HEK293 (cell line): ENCODE measurements at regions not wholly inside any gene's neighbourhood (a gene's known extent, or its start where the extent isn't known, plus 50 kb on each side); places are given as distances from the start of the nearest gene placed in this dataset.

Experiments used
- CTCF ChIA-PET: fragments of 350-600 bp; formaldehyde crosslinking; extraction: SDS; loops from one replicate; lab custom pipeline; 2021; ENCODE audit warnings: antibody characterized with exemption; lab: Yijun Ruan, JAX
- POLR2A ChIA-PET: fragments of 300-600 bp; formaldehyde crosslinking; extraction: SDS; loops from one replicate; lab custom pipeline; 2020; ENCODE audit warnings: antibody characterized with exemption, inconsistent platforms; lab: Yijun Ruan, JAX
- H3K27ac ChIP-seq: fragments of 200-500 bp; sonication (Bioruptor generic); 2 replicates; pipeline ENCODE4 v1.5.1; 2014; ENCODE audit warnings: low read depth, low read length, control low read depth, inconsistent platforms; ENCODE audit errors: extremely low read depth
- H3K36me3 ChIP-seq, 2 experiments: fragments of 200-500 bp in 1 of 2; sonication (Bioruptor generic) in 1 of 2; 1 replicate in 1 of 2; 2 replicates in 1 of 2; pipeline ENCODE4 v1.5.1; 2014 to 2017; ENCODE audit warnings: inconsistent platforms in 2 of 2, low read length in 2 of 2; ENCODE audit not compliant: control insufficient read depth in 2 of 2, insufficient read depth in 1 of 2
- H3K4me1 ChIP-seq: fragments of 200-500 bp; sonication (Bioruptor generic); 2 replicates; pipeline ENCODE4 v1.5.1; 2014; ENCODE audit warnings: mild to moderate bottlenecking, low read length, inconsistent platforms; ENCODE audit not compliant: control insufficient read depth, insufficient read depth
- H3K4me3 ChIP-seq: 2 replicates; pipeline ENCODE4 v1.5.1; 2011; ENCODE audit warnings: low read depth, mild to moderate bottlenecking, control low read depth, low read length, moderate library complexity
- H3K9me3 ChIP-seq: fragments of 200-500 bp; sonication (Bioruptor generic); 2 replicates; pipeline ENCODE4 v1.5.1; 2014; ENCODE audit warnings: low read depth, low read length, inconsistent platforms; ENCODE audit not compliant: control insufficient read depth, insufficient read depth
- FEZF1 ChIP-seq: fragments of 450-650 bp; formaldehyde crosslinking; IDR thresholded peaks from 2 replicates; pipeline ENCODE4 v1.5.1; 2016; ENCODE audit warnings: missing biosample characterization, missing genetic modification characterization
- GLI2 ChIP-seq: fragments of 450-650 bp; formaldehyde crosslinking; IDR thresholded peaks from 2 replicates; pipeline ENCODE4; 2017; ENCODE audit warnings: missing biosample characterization, missing genetic modification characterization, low read depth, borderline replicate concordance
- KLF16 ChIP-seq: fragments of 450-650 bp; formaldehyde crosslinking; IDR thresholded peaks from 2 replicates; pipeline ENCODE4 v1.5.1; 2017; ENCODE audit warnings: missing biosample characterization, missing genetic modification characterization
- SALL2 ChIP-seq: fragments of 450-650 bp; formaldehyde crosslinking; IDR thresholded peaks from 2 replicates; pipeline ENCODE4 v1.5.0; 2017; ENCODE audit warnings: missing biosample characterization, mild to moderate bottlenecking, missing genetic modification characterization, borderline replicate concordance
- SCRT2 ChIP-seq: fragments of 450-650 bp; formaldehyde crosslinking; IDR thresholded peaks from 2 replicates; pipeline ENCODE4 v1.5.1; 2016; ENCODE audit warnings: missing biosample characterization, missing genetic modification characterization
- SP2 ChIP-seq: fragments of 450-650 bp; formaldehyde crosslinking; IDR thresholded peaks from 2 replicates; pipeline ENCODE4 v1.5.1; 2016; ENCODE audit warnings: missing biosample characterization, missing genetic modification characterization
- WT1 ChIP-seq: fragments of 450-650 bp; formaldehyde crosslinking; IDR thresholded peaks from 2 replicates; pipeline ENCODE4 v1.5.1; 2016; ENCODE audit warnings: missing biosample characterization, missing genetic modification characterization
- ZBTB1 ChIP-seq: fragments of 450-650 bp; formaldehyde crosslinking; IDR thresholded peaks from 2 replicates; pipeline ENCODE4 v1.5.1; 2016; ENCODE audit warnings: missing biosample characterization, missing genetic modification characterization
- ZBTB20 ChIP-seq: fragments of 450-650 bp; formaldehyde crosslinking; IDR thresholded peaks from 2 replicates; pipeline ENCODE4 v1.5.1; 2016; ENCODE audit warnings: missing biosample characterization, missing genetic modification characterization
- ZNF10 ChIP-seq: fragments of 450-650 bp; formaldehyde crosslinking; IDR thresholded peaks from 2 replicates; pipeline ENCODE4 v1.5.1; 2017; ENCODE audit warnings: missing biosample characterization, missing genetic modification characterization
- ZNF121 ChIP-seq: fragments of 450-650 bp; formaldehyde crosslinking; IDR thresholded peaks from 2 replicates; pipeline ENCODE4 v1.5.1; 2016; ENCODE audit warnings: missing biosample characterization, missing genetic modification characterization
- ZNF132 ChIP-seq: fragments of 450-650 bp; formaldehyde crosslinking; IDR thresholded peaks from 2 replicates; pipeline ENCODE4 v1.5.1; 2017; ENCODE audit warnings: missing biosample characterization, missing genetic modification characterization, borderline replicate concordance
- ZNF19 ChIP-seq: fragments of 450-650 bp; formaldehyde crosslinking; IDR thresholded peaks from 2 replicates; pipeline ENCODE4; 2016; ENCODE audit warnings: missing biosample characterization, missing genetic modification characterization, low read depth
- ZNF341 ChIP-seq: fragments of 450-650 bp; formaldehyde crosslinking; IDR thresholded peaks from 2 replicates; pipeline ENCODE4; 2016; ENCODE audit warnings: low read depth, missing biosample characterization, missing genetic modification characterization
- ZNF404 ChIP-seq: fragments of 450-650 bp; formaldehyde crosslinking; IDR thresholded peaks from 2 replicates; pipeline ENCODE4 v1.5.1; 2017; ENCODE audit warnings: missing biosample characterization, missing genetic modification characterization
- ZNF473 ChIP-seq: fragments of 450-650 bp; formaldehyde crosslinking; IDR thresholded peaks from 2 replicates; pipeline ENCODE4 v1.5.1; 2017; ENCODE audit warnings: missing biosample characterization, missing genetic modification characterization
- ZNF48 ChIP-seq: fragments of 450-650 bp; formaldehyde crosslinking; IDR thresholded peaks from 2 replicates; pipeline ENCODE4 v1.5.1; 2016; ENCODE audit warnings: missing biosample characterization, missing genetic modification characterization
- ZNF501 ChIP-seq: fragments of 450-650 bp; formaldehyde crosslinking; IDR thresholded peaks from 2 replicates; pipeline ENCODE4 v1.5.1; 2016; ENCODE audit warnings: missing biosample characterization, missing genetic modification characterization
- ZNF558 ChIP-seq: fragments of 450-650 bp; formaldehyde crosslinking; IDR thresholded peaks from 2 replicates; pipeline ENCODE4 v1.5.1; 2016; ENCODE audit warnings: missing biosample characterization, missing genetic modification characterization
- ZNF560 ChIP-seq: fragments of 450-650 bp; formaldehyde crosslinking; IDR thresholded peaks from 2 replicates; pipeline ENCODE4 v1.5.1; 2017; ENCODE audit warnings: missing biosample characterization, missing genetic modification characterization, borderline replicate concordance
- ZNF621 ChIP-seq: fragments of 450-650 bp; formaldehyde crosslinking; IDR thresholded peaks from 2 replicates; pipeline ENCODE4 v1.5.1; 2017; ENCODE audit warnings: missing biosample characterization, missing genetic modification characterization
- ZXDB ChIP-seq: fragments of 450-650 bp; formaldehyde crosslinking; IDR thresholded peaks from 2 replicates; pipeline ENCODE4 v1.5.1; 2016; ENCODE audit warnings: missing biosample characterization, missing genetic modification characterization
- TF ChIP-seq, protein P1 (sequence below): fragments of 450-650 bp; formaldehyde crosslinking; IDR thresholded peaks from 2 replicates; pipeline ENCODE4 v1.5.1; 2016; ENCODE audit warnings: missing biosample characterization, missing genetic modification characterization, borderline replicate concordance
- TF ChIP-seq, protein P2 (sequence below): IDR thresholded peaks from 2 replicates; pipeline ENCODE4 v1.6.1; 2011; ENCODE audit warnings: mild to moderate bottlenecking, low read depth, low read length, borderline replicate concordance
- TF ChIP-seq, protein P3 (sequence below): fragments of 450-650 bp; IDR thresholded peaks from 2 replicates; pipeline ENCODE4 v1.5.1; 2018; ENCODE audit warnings: missing biosample characterization, missing genetic modification characterization
- TF ChIP-seq, protein P4 (sequence below): fragments of 450-650 bp; formaldehyde crosslinking; IDR thresholded peaks from 2 replicates; pipeline ENCODE4 v1.5.1; 2016; ENCODE audit warnings: missing biosample characterization, missing genetic modification characterization
- TF ChIP-seq, protein P5 (sequence below): fragments of 450-650 bp; formaldehyde crosslinking; IDR thresholded peaks from 2 replicates; pipeline ENCODE4 v1.5.1; 2016; ENCODE audit warnings: missing biosample characterization, missing genetic modification characterization

DNA sequence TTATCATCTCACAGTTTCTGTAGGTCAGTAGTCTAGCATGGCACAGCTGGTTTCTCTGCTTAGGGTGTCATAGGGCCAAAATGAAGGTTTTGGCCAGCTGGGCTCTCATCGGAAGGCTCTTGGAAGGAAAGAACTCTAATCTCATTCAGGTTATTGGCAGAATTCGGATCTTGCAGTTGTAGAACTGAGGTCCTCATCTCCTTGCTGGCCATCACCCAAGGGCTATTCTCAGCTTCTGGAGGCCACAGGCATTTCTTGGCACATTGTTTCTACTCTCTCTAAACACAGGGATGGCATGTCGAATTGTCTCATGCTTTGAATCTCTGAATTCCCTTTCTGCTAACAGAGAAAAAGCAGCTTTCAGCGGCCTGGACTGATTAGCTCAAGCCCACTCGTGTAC is 258.0 kb upstream of the SMARCA2 start:
- no peaks in the 10 kb centered on the region for H3K9me3 ChIP-seq
- no peak for TF ChIP-seq ZNF19 (tag by site-specific recombination)
- no peak for TF ChIP-seq ZNF404 (tag by site-specific recombination)
- TF ChIP-seq ZBTB20 (tag by site-specific recombination) = no peak
- TF ChIP-seq ZNF121 (tag by site-specific recombination) = no peak
- TF ChIP-seq ZNF473 = no peak
- TF ChIP-seq, protein P1, sequence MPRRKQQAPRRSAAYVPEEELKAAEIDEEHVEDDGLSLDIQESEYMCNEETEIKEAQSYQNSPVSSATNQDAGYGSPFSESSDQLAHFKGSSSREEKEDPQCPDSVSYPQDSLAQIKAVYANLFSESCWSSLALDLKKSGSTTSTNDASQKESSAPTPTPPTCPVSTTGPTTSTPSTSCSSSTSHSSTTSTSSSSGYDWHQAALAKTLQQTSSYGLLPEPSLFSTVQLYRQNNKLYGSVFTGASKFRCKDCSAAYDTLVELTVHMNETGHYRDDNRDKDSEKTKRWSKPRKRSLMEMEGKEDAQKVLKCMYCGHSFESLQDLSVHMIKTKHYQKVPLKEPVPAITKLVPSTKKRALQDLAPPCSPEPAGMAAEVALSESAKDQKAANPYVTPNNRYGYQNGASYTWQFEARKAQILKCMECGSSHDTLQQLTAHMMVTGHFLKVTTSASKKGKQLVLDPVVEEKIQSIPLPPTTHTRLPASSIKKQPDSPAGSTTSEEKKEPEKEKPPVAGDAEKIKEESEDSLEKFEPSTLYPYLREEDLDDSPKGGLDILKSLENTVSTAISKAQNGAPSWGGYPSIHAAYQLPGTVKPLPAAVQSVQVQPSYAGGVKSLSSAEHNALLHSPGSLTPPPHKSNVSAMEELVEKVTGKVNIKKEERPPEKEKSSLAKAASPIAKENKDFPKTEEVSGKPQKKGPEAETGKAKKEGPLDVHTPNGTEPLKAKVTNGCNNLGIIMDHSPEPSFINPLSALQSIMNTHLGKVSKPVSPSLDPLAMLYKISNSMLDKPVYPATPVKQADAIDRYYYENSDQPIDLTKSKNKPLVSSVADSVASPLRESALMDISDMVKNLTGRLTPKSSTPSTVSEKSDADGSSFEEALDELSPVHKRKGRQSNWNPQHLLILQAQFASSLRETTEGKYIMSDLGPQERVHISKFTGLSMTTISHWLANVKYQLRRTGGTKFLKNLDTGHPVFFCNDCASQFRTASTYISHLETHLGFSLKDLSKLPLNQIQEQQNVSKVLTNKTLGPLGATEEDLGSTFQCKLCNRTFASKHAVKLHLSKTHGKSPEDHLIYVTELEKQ (tag by site-specific recombination) = no peak
- TF ChIP-seq GLI2 = no peak
- TF ChIP-seq ZXDB = no peak
- TF ChIP-seq FEZF1 = no peak
- no peak for TF ChIP-seq SALL2 (tag by site-specific recombination)
- no peak for TF ChIP-seq ZNF10
- TF ChIP-seq, protein P2, sequence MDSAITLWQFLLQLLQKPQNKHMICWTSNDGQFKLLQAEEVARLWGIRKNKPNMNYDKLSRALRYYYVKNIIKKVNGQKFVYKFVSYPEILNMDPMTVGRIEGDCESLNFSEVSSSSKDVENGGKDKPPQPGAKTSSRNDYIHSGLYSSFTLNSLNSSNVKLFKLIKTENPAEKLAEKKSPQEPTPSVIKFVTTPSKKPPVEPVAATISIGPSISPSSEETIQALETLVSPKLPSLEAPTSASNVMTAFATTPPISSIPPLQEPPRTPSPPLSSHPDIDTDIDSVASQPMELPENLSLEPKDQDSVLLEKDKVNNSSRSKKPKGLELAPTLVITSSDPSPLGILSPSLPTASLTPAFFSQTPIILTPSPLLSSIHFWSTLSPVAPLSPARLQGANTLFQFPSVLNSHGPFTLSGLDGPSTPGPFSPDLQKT = no peak
- TF ChIP-seq ZNF558 (tag by site-specific recombination) = no peak
- TF ChIP-seq, protein P3, sequence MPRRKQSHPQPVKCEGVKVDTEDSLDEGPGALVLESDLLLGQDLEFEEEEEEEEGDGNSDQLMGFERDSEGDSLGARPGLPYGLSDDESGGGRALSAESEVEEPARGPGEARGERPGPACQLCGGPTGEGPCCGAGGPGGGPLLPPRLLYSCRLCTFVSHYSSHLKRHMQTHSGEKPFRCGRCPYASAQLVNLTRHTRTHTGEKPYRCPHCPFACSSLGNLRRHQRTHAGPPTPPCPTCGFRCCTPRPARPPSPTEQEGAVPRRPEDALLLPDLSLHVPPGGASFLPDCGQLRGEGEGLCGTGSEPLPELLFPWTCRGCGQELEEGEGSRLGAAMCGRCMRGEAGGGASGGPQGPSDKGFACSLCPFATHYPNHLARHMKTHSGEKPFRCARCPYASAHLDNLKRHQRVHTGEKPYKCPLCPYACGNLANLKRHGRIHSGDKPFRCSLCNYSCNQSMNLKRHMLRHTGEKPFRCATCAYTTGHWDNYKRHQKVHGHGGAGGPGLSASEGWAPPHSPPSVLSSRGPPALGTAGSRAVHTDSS = no peak
- no peak for TF ChIP-seq SCRT2 (tag by site-specific recombination)
- ChIA-PET POLR2A (no interaction called here), CTCF (no interaction called here)
- H3K4me1 ChIP-seq = no peaks in the 10 kb centered on the region
- H3K4me3 ChIP-seq = no peak overlapping the region
- H3K27ac ChIP-seq = no peak overlapping the region
- H3K36me3 ChIP-seq = no peaks in the 10 kb centered on the region

DNA sequence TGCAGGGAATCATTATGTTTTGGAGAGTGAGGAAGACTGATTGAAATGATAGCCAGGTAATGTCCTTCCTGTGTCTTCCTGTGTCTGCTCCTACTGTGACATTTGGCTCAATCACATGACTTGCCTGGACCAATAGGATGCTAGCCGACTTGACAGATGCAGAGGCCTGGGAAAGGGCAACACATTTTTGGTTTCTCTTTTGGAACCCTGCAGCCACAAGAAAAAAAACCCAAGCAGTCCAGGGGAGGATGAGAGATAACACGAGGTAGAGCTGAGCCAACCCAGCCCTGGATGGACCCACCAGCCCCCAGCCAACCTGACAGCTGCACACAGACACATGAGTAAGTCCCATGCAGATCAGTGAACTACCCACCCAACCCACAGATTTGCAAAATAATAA is 256.1 kb upstream of the SMARCA2 start:
- ChIA-PET CTCF (interaction anchor here (1.6 kb wide), 1 partner anchor 26 kb away, joined by 4 read pairs; no protein-coding TSS in a partner anchor), POLR2A (no interaction called here)
- Histone ChIP-seq H3K9me3 (no peaks in the 10 kb centered on the region), H3K4me3 (no peak overlapping the region), H3K36me3 (no peaks in the 10 kb centered on the region), H3K27ac (no peak overlapping the region), H3K4me1 (no peaks in the 10 kb centered on the region)
- TF ChIP-seq ZNF560 = no peak
- TF ChIP-seq ZNF501 (tag by site-specific recombination) = no peak
- no peak for TF ChIP-seq ZBTB1 (tag by site-specific recombination)
- TF ChIP-seq ZNF48 (tag by site-specific recombination) = no peak
- no peak for TF ChIP-seq WT1 (tag by site-specific recombination)
- TF ChIP-seq KLF16 (tag by site-specific recombination) = no peak
- TF ChIP-seq, protein P4, sequence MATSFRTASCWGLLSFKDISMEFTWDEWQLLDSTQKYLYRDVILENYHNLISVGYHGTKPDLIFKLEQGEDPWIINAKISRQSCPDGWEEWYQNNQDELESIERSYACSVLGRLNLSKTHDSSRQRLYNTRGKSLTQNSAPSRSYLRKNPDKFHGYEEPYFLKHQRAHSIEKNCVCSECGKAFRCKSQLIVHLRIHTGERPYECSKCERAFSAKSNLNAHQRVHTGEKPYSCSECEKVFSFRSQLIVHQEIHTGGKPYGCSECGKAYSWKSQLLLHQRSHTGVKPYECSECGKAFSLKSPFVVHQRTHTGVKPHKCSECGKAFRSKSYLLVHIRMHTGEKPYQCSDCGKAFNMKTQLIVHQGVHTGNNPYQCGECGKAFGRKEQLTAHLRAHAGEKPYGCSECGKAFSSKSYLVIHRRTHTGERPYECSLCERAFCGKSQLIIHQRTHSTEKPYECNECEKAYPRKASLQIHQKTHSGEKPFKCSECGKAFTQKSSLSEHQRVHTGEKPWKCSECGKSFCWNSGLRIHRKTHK = no peak
- no peak for TF ChIP-seq ZNF132 (tag by site-specific recombination)
- TF ChIP-seq ZNF621 (tag by site-specific recombination) = no peak
- no peak for TF ChIP-seq SP2 (tag by site-specific recombination)
- TF ChIP-seq, protein P5, sequence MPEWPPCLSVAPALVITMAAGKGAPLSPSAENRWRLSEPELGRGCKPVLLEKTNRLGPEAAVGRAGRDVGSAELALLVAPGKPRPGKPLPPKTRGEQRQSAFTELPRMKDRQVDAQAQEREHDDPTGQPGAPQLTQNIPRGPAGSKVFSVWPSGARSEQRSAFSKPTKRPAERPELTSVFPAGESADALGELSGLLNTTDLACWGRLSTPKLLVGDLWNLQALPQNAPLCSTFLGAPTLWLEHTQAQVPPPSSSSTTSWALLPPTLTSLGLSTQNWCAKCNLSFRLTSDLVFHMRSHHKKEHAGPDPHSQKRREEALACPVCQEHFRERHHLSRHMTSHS (tag by site-specific recombination) = no peak
- no peak for TF ChIP-seq ZNF341 (tag by site-specific recombination)
